Effector memory CD4-positive, alpha-beta T cell (primary cell): ENCODE measurements at regions not wholly inside any gene's neighbourhood (a gene's known extent, or its start where the extent isn't known, plus 50 kb on each side); places are given as distances from the start of the nearest gene placed in this dataset.
"Not testable (repeated sequence)": the region's sequence is repeated elsewhere in the genome, so short reads cannot be mapped to it uniquely, and the experiment has no call there.

Source experiments
- DNase-seq, 3 donors: peaks; one replicate each; pipeline ENCODE4 v3.0.0-alpha.2; 2020
- H3K27ac ChIP-seq: 2 replicates; pipeline ENCODE4 v1.7.0; 2013; ENCODE audit warnings: mild to moderate bottlenecking, low read length, moderate library complexity; ENCODE audit not compliant: insufficient read depth, poor library complexity, severe bottlenecking
- H3K27me3 ChIP-seq: replicated peaks from 2 replicates; pipeline ENCODE4 v1.7.0; 2013; ENCODE audit warnings: mild to moderate bottlenecking, low read length; ENCODE audit not compliant: insufficient read depth, control insufficient read depth, poor library complexity, severe bottlenecking
- H3K36me3 ChIP-seq: 2 replicates; pipeline ENCODE4 v1.7.0; 2013; ENCODE audit warnings: mild to moderate bottlenecking, low read length, moderate library complexity; ENCODE audit not compliant: control insufficient read depth, insufficient read depth
- H3K4me1 ChIP-seq: 2 replicates; pipeline ENCODE4 v1.7.0; 2013; ENCODE audit warnings: low read length, mild to moderate bottlenecking; ENCODE audit not compliant: control insufficient read depth, insufficient read depth, poor library complexity, severe bottlenecking
- H3K4me3 ChIP-seq: 2 replicates; pipeline ENCODE4 v1.7.0; 2013; ENCODE audit warnings: low read length, low read depth, mild to moderate bottlenecking; ENCODE audit not compliant: insufficient read depth, poor library complexity, severe bottlenecking
- H3K9me3 ChIP-seq: 2 replicates; pipeline ENCODE4 v1.7.0; 2013; ENCODE audit warnings: mild to moderate bottlenecking, low read length, moderate library complexity; ENCODE audit not compliant: control insufficient read depth

- no peaks in the 10 kb centered on the region for H3K27me3 ChIP-seq
- H3K4me3 ChIP-seq: no peak overlapping the region
- no peaks in the 10 kb centered on the region for H3K9me3 ChIP-seq
- no peak for DNase-seq
- H3K27ac ChIP-seq: no peak overlapping the region
- H3K36me3 ChIP-seq: no peaks in the 10 kb centered on the region
- no peaks in the 10 kb centered on the region for H3K4me1 ChIP-seq
Observed at GRCh38 chr11:38795027-38795426, 2197.0 kb upstream of the RAG2 start.

DNA sequence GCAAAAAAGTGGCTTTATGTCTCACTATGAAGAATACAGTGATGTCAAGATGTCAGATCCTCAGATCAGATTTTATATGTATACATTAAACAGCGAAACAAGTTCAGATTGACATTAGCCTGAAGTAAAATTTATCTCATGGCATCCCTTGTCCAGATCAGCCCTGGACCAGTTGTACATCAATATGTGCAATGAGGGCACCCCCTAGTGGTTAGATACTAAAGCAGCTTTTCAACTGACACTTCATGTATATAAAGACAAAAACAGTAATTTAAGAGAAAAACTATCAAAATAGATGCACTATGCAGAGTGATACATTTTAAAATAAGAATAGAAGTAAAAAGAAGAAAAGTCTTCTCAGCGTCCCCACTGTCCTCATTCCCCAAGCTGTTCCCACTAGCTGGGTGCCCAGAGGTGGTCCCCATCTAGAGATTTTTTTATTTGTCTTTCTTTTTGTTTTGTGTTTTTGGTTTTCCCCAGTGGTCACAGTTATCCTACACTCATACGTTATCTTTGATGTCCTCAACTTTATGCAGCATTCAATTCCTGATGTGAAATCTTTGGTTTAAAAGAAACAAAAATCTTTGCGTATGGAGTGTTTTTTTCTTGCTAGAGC, 2193.4 kb upstream of the RAG2 start:
- no peaks in the 10 kb centered on the region for H3K4me1 ChIP-seq
- H3K27ac ChIP-seq: no peak overlapping the region
- H3K36me3 ChIP-seq: no peaks in the 10 kb centered on the region
- no peak for DNase-seq
- no peaks in the 10 kb centered on the region for H3K27me3 ChIP-seq
- H3K9me3 ChIP-seq: no peaks in the 10 kb centered on the region
- no peak overlapping the region for H3K4me3 ChIP-seq

DNA sequence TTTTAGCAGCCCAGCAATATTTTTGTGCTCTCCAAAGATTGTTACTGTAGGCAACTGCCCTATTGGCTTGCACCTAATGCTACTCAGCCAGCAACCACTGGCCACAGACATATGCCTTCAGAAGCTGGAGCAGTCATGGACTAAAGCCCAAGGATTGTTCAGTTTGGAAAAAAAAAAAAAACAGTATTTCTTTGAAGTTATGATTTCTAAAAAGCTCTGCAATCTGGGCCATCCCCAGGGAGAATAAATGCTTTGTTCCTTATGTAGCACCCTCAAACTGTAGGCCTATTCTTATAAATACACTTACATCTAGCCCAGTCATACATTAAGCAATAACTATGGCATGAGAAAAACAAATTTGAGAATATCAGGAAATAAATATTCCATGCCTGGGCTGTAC, 2190.5 kb upstream of the RAG2 start:
- DNase-seq: no peak
- H3K36me3 ChIP-seq: no peaks in the 10 kb centered on the region
- H3K9me3 ChIP-seq: no peaks in the 10 kb centered on the region
- H3K4me1 ChIP-seq: no peaks in the 10 kb centered on the region
- no peaks in the 10 kb centered on the region for H3K27me3 ChIP-seq
- no peak overlapping the region for H3K4me3 ChIP-seq
- H3K27ac ChIP-seq: no peak overlapping the region

DNA sequence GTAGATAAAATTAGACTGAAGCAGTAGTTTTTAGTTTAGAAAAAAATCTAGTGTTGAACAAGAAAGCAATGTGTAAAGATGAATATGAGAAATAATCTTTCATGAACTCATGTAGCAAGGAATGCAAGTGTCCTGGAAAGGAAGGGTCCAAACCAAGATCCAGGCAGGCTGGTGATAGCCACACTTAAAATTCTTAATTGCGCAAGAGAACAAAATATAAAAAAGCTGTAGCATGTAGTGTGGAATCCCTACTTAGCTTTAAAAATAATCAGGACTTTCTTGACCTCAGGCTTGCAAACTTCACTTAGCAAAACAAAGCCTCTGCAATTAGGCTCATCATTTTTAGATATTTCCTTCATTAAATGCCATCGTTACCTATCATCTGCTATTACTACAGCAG, 2186.1 kb upstream of the RAG2 start:
- H3K36me3 ChIP-seq: no peaks in the 10 kb centered on the region
- DNase-seq: no peak
- no peak overlapping the region for H3K27ac ChIP-seq
- H3K4me3 ChIP-seq: no peak overlapping the region
- no peaks in the 10 kb centered on the region for H3K4me1 ChIP-seq
- no peaks in the 10 kb centered on the region for H3K9me3 ChIP-seq
- H3K27me3 ChIP-seq: no peaks in the 10 kb centered on the region

DNA sequence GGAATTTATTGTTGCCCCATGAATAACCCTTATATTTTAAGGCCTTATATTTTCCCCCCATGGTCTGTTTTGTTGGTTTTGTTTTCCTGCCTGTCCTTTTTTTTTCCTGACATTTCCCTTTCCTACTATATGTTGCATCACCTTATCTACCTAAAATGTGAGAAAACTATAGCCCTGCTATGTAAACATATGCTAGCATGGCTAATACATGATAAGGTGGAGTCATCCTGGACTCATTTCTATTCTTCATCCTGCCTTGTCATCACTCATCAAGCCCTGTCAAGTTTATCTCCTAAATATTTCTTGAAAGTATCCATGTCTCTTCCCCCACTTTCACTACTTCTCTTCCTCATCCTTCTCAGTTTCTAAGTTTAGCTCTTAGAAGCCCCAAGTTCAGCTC, 2168.8 kb upstream of the RAG2 start:
- Histone ChIP-seq H3K4me3 (no peak overlapping the region), H3K9me3 (no peaks in the 10 kb centered on the region), H3K27ac (no peak overlapping the region), H3K36me3 (no peaks in the 10 kb centered on the region), H3K27me3 (no peaks in the 10 kb centered on the region), H3K4me1 (no peaks in the 10 kb centered on the region)
- DNase-seq: no peak

DNA sequence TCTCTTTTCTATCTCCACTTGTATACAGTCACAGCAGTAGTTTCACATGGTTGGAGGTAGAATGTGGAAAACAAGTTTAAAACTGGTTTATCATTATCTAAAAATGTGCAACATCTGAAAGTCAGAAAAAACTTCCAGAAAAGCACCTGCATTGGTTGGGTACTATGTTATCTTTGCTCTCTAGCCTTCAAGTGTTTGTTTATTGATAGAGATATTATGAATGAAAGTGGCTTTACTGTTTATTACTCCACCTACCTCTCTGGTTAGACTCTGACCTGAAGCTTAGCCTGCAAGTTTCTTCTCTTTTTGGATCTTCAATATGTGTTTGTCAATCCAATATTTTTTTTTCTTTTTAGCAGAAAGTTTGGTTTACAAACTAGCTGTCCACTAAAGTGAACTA, 2161.4 kb upstream of the RAG2 start:
- Histone ChIP-seq H3K9me3 (no peaks in the 10 kb centered on the region), H3K4me3 (no peak overlapping the region), H3K4me1 (no peaks in the 10 kb centered on the region), H3K27me3 (no peaks in the 10 kb centered on the region), H3K36me3 (no peaks in the 10 kb centered on the region), H3K27ac (no peak overlapping the region)
- DNase-seq: no peak

DNA sequence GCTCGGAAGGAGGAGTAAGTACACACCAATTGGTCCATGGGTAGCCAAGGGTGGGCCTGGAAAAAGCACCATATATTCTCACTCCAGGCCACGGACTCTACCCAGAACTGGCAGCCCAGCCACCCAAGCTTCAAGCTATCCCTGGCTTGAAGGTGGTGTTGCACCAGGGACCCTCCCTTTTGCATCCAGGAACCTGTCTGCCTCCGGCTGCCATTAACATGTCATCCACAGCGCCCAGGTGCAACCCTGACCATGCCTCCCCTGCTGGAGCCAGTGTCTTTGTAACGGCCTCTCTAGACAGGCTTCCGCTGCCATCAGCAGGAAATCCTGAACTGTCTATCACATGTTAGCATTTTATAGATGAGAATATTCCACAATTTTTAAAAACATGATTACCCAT, 2158.5 kb upstream of the RAG2 start:
- H3K27ac ChIP-seq: no peak overlapping the region
- DNase-seq: no peak
- H3K36me3 ChIP-seq: no peaks in the 10 kb centered on the region
- H3K27me3 ChIP-seq: no peaks in the 10 kb centered on the region
- H3K4me3 ChIP-seq: no peak overlapping the region
- H3K9me3 ChIP-seq: no peaks in the 10 kb centered on the region
- no peaks in the 10 kb centered on the region for H3K4me1 ChIP-seq

DNA sequence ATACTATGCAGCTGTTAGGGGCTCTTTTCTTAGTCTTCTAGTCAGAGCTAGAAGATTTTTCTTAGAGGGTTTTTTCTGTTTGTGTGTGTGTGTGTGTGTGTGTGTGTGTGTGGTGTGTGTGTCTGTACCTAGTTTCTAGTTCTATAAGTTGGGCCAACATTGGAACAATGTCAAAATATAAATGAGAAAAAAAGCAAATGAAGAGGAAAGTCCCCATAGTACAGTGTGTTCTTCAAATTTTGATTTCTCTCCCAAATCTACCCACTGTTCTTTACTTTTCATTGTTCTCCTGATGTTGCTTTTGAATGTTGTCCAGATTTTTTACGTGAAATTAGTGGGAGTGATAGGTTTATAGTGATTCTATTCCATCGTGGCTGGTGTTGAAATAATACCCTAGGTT, 2153.4 kb upstream of the RAG2 start:
- H3K27me3 ChIP-seq: no peaks in the 10 kb centered on the region
- no peaks in the 10 kb centered on the region for H3K9me3 ChIP-seq
- no peaks in the 10 kb centered on the region for H3K36me3 ChIP-seq
- H3K27ac ChIP-seq: no peak overlapping the region
- no peaks in the 10 kb centered on the region for H3K4me1 ChIP-seq
- DNase-seq: no peak
- no peak overlapping the region for H3K4me3 ChIP-seq

DNA sequence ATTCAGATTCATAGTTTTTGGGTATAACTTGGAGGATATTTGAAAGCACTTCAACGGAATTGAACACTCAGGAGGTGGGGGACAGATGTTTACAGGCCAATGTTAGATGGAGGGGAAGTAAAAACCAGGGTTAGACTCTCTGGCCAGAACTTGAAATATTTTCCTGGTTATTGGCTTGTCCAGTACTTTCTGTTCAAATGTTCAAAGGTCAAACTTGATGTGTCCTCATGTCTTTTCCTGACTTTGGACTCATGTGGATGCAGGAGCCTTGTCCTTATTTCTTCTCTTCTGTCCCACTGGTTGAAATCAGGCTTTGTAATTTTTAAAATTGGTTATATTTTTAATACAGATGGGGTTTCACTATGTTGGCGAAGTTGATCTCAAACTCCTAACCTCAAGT, 2148.5 kb upstream of the RAG2 start:
- not testable (repeated sequence) for H3K27me3 ChIP-seq, H3K4me3 ChIP-seq, H3K27ac ChIP-seq, H3K4me1 ChIP-seq, H3K9me3 ChIP-seq, DNase-seq, H3K36me3 ChIP-seq

GRCh38 chr11:38723361-38723760, 2125.3 kb upstream of the RAG2 start:
- Histone ChIP-seq H3K36me3 (no peaks in the 10 kb centered on the region), H3K9me3 (no peaks in the 10 kb centered on the region), H3K4me3 (no peak overlapping the region), H3K4me1 (no peaks in the 10 kb centered on the region), H3K27ac (no peak overlapping the region), H3K27me3 (no peaks in the 10 kb centered on the region)
- no peak for DNase-seq
